ENCODE measurements at regions not wholly inside any gene's neighbourhood (a gene's known extent, or its start where the extent isn't known, plus 50 kb on each side); places are given as distances from the start of the nearest gene placed in this dataset.

DNA sequence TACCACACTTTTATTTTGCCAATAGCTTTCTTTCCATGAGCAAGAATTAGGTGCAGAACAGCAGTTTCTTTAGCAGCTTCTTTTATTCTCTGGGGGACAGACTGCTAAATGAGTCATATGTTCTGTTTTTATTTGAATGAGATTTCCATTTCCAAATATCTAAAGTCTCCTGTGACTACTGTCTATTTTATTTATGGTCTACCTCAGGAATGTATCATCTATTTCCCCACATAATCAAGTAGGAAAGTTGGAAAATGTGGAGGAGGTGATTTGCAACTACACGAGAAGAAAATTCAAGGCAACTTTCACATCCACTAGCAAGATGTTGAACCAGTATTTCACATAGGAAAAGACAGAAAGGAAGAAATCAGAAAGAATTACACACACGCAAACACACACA is 139.9 kb upstream of the MEX3C start:
- Histone ChIP-seq H3K36me3 (replicated peaks in 1 of 2; ENCODE audit: control insufficient read depth in 2 of 2, insufficient read depth in 2 of 2, low read length in 2 of 2) (no peaks in the 10 kb centered on the region), H2BK12ac (ENCODE audit: low read length) (no peak overlapping the region), H3K4me1 (ENCODE audit: control insufficient read depth in 2 of 2, insufficient read depth in 1 of 2, low read depth in 1 of 2, low read length in 2 of 2) (no peaks in the 10 kb centered on the region), H2AK5ac (ENCODE audit: low read depth, low read length) (no peak overlapping the region), H2BK5ac (ENCODE audit: low read length) (no peak overlapping the region), H3K9ac (ENCODE audit: low read depth, low read length, poor library complexity) (no peak overlapping the region), H3K27me3 (ENCODE audit: control insufficient read depth in 3 of 3, insufficient read depth in 3 of 3, low read depth in 1 of 3, low read length in 3 of 3) (no peaks in the 10 kb centered on the region), H2AFZ (ENCODE audit: low read length) (no peak overlapping the region), H3K79me1 (ENCODE audit: low read depth, low read length) (no peaks in the 10 kb centered on the region), H3K4me3 (ENCODE audit: low read length in 2 of 2) (no peak overlapping the region), H4K8ac (ENCODE audit: low read depth, low read length) (no peak overlapping the region), H3K23ac (ENCODE audit: low read depth, low read length, poor library complexity) (no peak overlapping the region), H2BK15ac (ENCODE audit: low read length) (no peak overlapping the region), H3K14ac (ENCODE audit: low read length) (no peak overlapping the region), H3K4ac (ENCODE audit: low read length) (no peak overlapping the region), H3K9me3 (replicated peaks in 1 of 2; ENCODE audit: control insufficient read depth in 2 of 2, insufficient read depth in 1 of 2, low read depth in 1 of 2, low read length in 2 of 2) (no peaks in the 10 kb centered on the region), H3K27ac (replicated peaks; ENCODE audit: low read length) (no peak overlapping the region), H3K4me2 (ENCODE audit: insufficient read depth, low read length, poor library complexity, severe bottlenecking) (no peak overlapping the region), H2BK120ac (ENCODE audit: low read depth, low read length) (no peak overlapping the region), H4K91ac (ENCODE audit: low read depth, low read length, poor library complexity) (no peak overlapping the region), H3K18ac (ENCODE audit: low read length) (no peak overlapping the region)
- no CpG with 5 or more reads among the region's 2 CpGs for WGBS, 2 donors (ENCODE audit: extremely low coverage in 2 of 2, insufficient read length in 2 of 2, insufficient replicate concordance in 1 of 2)
- DNase-seq (ENCODE audit: low spot score): no peak

DNA sequence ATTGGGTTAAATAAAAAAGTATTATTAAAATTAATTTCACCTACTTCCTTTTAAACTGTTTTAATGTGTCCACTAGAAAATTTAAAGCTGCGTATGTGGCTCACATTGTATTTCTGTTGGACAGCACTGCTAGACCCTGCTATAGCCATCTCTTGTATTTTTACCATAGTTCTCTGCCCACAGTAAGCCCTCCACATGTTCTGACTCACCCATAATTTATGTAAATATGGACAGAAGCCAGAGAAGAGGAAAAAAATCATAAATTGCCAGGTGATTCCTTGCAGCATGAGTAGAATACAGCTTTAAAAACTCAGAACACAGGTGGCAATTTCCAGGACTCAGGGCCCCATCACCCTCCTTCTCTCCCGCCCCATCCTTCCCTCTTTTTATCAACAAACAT is 142.4 kb upstream of the MEX3C start:
- Histone ChIP-seq H3K27ac (replicated peaks; ENCODE audit: low read length) (no peak overlapping the region), H2BK15ac (ENCODE audit: low read length) (no peak overlapping the region), H3K9me3 (replicated peaks in 1 of 2; ENCODE audit: control insufficient read depth in 2 of 2, insufficient read depth in 1 of 2, low read depth in 1 of 2, low read length in 2 of 2) (no peaks in the 10 kb centered on the region), H3K4me2 (ENCODE audit: insufficient read depth, low read length, poor library complexity, severe bottlenecking) (no peak overlapping the region), H3K23ac (ENCODE audit: low read depth, low read length, poor library complexity) (no peak overlapping the region), H2AK5ac (ENCODE audit: low read depth, low read length) (no peak overlapping the region), H3K79me1 (ENCODE audit: low read depth, low read length) (no peaks in the 10 kb centered on the region), H2AFZ (ENCODE audit: low read length) (no peak overlapping the region), H3K36me3 (replicated peaks in 1 of 2; ENCODE audit: control insufficient read depth in 2 of 2, insufficient read depth in 2 of 2, low read length in 2 of 2) (no peaks in the 10 kb centered on the region), H2BK12ac (ENCODE audit: low read length) (no peak overlapping the region), H3K18ac (ENCODE audit: low read length) (no peak overlapping the region), H4K91ac (ENCODE audit: low read depth, low read length, poor library complexity) (no peak overlapping the region), H3K4me3 (ENCODE audit: low read length in 2 of 2) (no peak overlapping the region), H3K14ac (ENCODE audit: low read length) (no peak overlapping the region), H3K4me1 (ENCODE audit: control insufficient read depth in 2 of 2, insufficient read depth in 1 of 2, low read depth in 1 of 2, low read length in 2 of 2) (no peaks in the 10 kb centered on the region), H3K4ac (ENCODE audit: low read length) (no peak overlapping the region), H2BK5ac (ENCODE audit: low read length) (no peak overlapping the region), H4K8ac (ENCODE audit: low read depth, low read length) (no peak overlapping the region), H2BK120ac (ENCODE audit: low read depth, low read length) (no peak overlapping the region), H3K27me3 (ENCODE audit: control insufficient read depth in 3 of 3, insufficient read depth in 3 of 3, low read depth in 1 of 3, low read length in 3 of 3) (no peaks in the 10 kb centered on the region), H3K9ac (ENCODE audit: low read depth, low read length, poor library complexity) (no peak overlapping the region)
- WGBS, 2 donors (ENCODE audit: extremely low coverage in 2 of 2, insufficient read length in 2 of 2, insufficient replicate concordance in 1 of 2): no CpG with 5 or more reads among the region's 2 CpGs
- DNase-seq (ENCODE audit: low spot score): no peak

DNA sequence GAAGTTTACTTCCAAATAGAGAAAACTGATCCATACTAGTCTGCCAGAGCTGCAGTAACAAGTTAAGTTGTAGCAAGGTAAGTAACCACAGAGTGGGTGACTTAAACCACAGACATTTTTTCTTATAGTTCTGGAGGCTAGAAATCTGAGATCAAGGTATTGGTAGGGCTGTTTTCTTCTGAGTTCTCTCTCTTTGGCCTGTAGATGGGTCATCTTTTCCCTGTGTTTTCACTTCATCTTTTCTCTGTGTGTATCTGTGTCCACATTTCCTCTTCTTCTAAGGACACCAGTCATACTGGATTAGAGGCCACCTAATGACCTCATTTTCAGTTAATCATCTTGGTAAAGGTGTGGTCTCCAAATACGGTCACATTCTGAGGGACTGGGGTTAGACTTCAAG is 142.9 kb upstream of the MEX3C start:
- Histone ChIP-seq H3K36me3 (replicated peaks in 1 of 2; ENCODE audit: control insufficient read depth in 2 of 2, insufficient read depth in 2 of 2, low read length in 2 of 2) (no peaks in the 10 kb centered on the region), H3K4me3 (ENCODE audit: low read length in 2 of 2) (no peak overlapping the region), H2BK120ac (ENCODE audit: low read depth, low read length) (no peak overlapping the region), H4K91ac (ENCODE audit: low read depth, low read length, poor library complexity) (no peak overlapping the region), H3K27ac (replicated peaks; ENCODE audit: low read length) (no peak overlapping the region), H2BK12ac (ENCODE audit: low read length) (no peak overlapping the region), H2AK5ac (ENCODE audit: low read depth, low read length) (no peak overlapping the region), H2AFZ (ENCODE audit: low read length) (no peak overlapping the region), H4K8ac (ENCODE audit: low read depth, low read length) (no peak overlapping the region), H3K4ac (ENCODE audit: low read length) (no peak overlapping the region), H2BK5ac (ENCODE audit: low read length) (no peak overlapping the region), H3K9me3 (replicated peaks in 1 of 2; ENCODE audit: control insufficient read depth in 2 of 2, insufficient read depth in 1 of 2, low read depth in 1 of 2, low read length in 2 of 2) (no peaks in the 10 kb centered on the region), H3K18ac (ENCODE audit: low read length) (no peak overlapping the region), H3K14ac (ENCODE audit: low read length) (no peak overlapping the region), H3K23ac (ENCODE audit: low read depth, low read length, poor library complexity) (no peak overlapping the region), H3K9ac (ENCODE audit: low read depth, low read length, poor library complexity) (no peak overlapping the region), H3K27me3 (ENCODE audit: control insufficient read depth in 3 of 3, insufficient read depth in 3 of 3, low read depth in 1 of 3, low read length in 3 of 3) (no peaks in the 10 kb centered on the region), H3K79me1 (ENCODE audit: low read depth, low read length) (no peaks in the 10 kb centered on the region), H2BK15ac (ENCODE audit: low read length) (no peak overlapping the region), H3K4me1 (ENCODE audit: control insufficient read depth in 2 of 2, insufficient read depth in 1 of 2, low read depth in 1 of 2, low read length in 2 of 2) (no peaks in the 10 kb centered on the region), H3K4me2 (ENCODE audit: insufficient read depth, low read length, poor library complexity, severe bottlenecking) (no peak overlapping the region)
- DNase-seq (ENCODE audit: low spot score): no peak
- no CpG with 5 or more reads among the region's 1 CpG for WGBS, 2 donors (ENCODE audit: extremely low coverage in 2 of 2, insufficient read length in 2 of 2, insufficient replicate concordance in 1 of 2)

DNA sequence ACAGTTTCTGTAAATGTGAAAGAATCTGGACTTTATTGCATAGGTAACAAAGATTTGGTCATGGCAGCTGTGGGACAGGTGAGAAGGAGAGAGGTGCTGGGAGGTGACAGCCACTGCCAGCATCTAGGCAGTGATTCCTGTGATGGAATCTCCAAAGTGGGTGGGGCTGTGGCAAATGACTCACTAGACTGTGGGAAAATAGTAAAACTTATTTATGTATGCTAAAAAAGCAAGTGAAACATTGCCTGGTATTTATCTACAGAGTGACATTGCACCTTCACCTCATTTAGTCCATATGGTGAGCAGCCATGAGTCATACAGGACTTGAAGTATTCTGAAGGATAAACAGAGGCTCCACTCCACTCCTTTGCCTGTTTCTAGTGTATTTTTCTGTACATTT is 145.3 kb upstream of the MEX3C start:
- Histone ChIP-seq H2AFZ (ENCODE audit: low read length) (no peak overlapping the region), H2BK120ac (ENCODE audit: low read depth, low read length) (no peak overlapping the region), H3K4me3 (ENCODE audit: low read length in 2 of 2) (no peak overlapping the region), H2BK5ac (ENCODE audit: low read length) (no peak overlapping the region), H3K27ac (replicated peaks; ENCODE audit: low read length) (no peak overlapping the region), H3K36me3 (replicated peaks in 1 of 2; ENCODE audit: control insufficient read depth in 2 of 2, insufficient read depth in 2 of 2, low read length in 2 of 2) (no peaks in the 10 kb centered on the region), H3K18ac (ENCODE audit: low read length) (no peak overlapping the region), H2AK5ac (ENCODE audit: low read depth, low read length) (no peak overlapping the region), H3K4ac (ENCODE audit: low read length) (no peak overlapping the region), H3K14ac (ENCODE audit: low read length) (no peak overlapping the region), H4K91ac (ENCODE audit: low read depth, low read length, poor library complexity) (no peak overlapping the region), H3K23ac (ENCODE audit: low read depth, low read length, poor library complexity) (no peak overlapping the region), H3K4me2 (ENCODE audit: insufficient read depth, low read length, poor library complexity, severe bottlenecking) (no peak overlapping the region), H3K27me3 (ENCODE audit: control insufficient read depth in 3 of 3, insufficient read depth in 3 of 3, low read depth in 1 of 3, low read length in 3 of 3) (no peaks in the 10 kb centered on the region), H4K8ac (ENCODE audit: low read depth, low read length) (no peak overlapping the region), H3K9me3 (replicated peaks in 1 of 2; ENCODE audit: control insufficient read depth in 2 of 2, insufficient read depth in 1 of 2, low read depth in 1 of 2, low read length in 2 of 2) (no peaks in the 10 kb centered on the region), H3K4me1 (ENCODE audit: control insufficient read depth in 2 of 2, insufficient read depth in 1 of 2, low read depth in 1 of 2, low read length in 2 of 2) (no peaks in the 10 kb centered on the region), H3K79me1 (ENCODE audit: low read depth, low read length) (no peaks in the 10 kb centered on the region), H3K9ac (ENCODE audit: low read depth, low read length, poor library complexity) (no peak overlapping the region), H2BK15ac (ENCODE audit: low read length) (no peak overlapping the region), H2BK12ac (ENCODE audit: low read length) (no peak overlapping the region)
- no peak for DNase-seq (ENCODE audit: low spot score)
